GM12864 (cell line): ENCODE measurements at regions not wholly inside any gene's neighbourhood (a gene's known extent, or its start where the extent isn't known, plus 50 kb on each side); places are given as distances from the start of the nearest gene placed in this dataset.

Experiments
- DNase-seq: peaks from one replicate; pipeline ENCODE4 v3.0.0-alpha.2; 2011; ENCODE audit warnings: low read depth
- H3K4me3 ChIP-seq: 2 replicates; pipeline ENCODE4 v1.5.1; 2011; ENCODE audit warnings: mild to moderate bottlenecking, low read depth, low read length, control low read depth
- CTCF ChIP-seq: IDR thresholded peaks from 2 replicates; pipeline ENCODE4 v1.5.1; 2011; ENCODE audit warnings: low read depth, mild to moderate bottlenecking, moderate library complexity, low read length, control low read depth, inconsistent platforms; ENCODE audit errors: missing control alignments

DNA sequence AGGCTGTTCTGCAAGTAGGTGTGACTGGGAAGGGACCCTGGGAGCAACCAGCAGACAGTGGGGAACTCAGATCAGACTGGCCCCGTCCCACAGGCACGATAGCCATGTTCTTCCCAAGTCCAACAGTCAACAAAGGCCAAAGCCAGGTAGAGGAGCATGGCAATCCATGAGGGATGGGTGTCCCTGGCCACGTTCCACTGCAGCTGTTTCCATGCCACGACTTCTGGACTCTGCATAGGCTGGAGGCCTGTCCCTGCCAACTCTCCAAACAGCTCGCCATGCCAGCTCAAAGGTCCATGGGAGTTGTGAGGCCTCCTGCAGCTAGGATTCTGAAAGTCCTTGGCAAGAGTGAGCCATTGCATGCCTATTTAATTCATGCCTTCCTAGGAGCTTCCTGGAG, 459.8 kb downstream of the CDH8 start:
- no peak for TF ChIP-seq CTCF
- DNase-seq = no peak
- H3K4me3 ChIP-seq = no peak overlapping the region

DNA sequence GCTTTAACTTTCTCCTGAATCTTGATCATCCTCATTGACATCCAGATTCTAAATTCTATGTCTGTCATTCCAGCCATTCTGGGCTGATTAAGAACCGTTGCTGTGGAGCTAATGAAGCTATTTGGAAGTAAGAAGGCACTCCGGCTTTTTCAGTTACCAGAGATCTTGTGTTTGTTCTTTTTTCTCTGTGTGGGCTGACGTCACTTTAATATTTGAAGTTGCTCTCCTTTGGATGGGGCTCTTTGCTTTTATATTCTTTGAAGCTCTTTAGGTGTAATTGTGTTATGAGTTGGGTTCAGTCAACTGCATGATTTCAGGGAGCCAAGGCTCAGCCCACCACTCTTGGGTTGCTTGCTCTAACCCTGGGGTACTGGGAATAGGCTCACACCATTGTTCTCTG, 460.6 kb downstream of the CDH8 start:
- TF ChIP-seq CTCF = no peak
- H3K4me3 ChIP-seq = no peak overlapping the region
- no peak for DNase-seq

DNA sequence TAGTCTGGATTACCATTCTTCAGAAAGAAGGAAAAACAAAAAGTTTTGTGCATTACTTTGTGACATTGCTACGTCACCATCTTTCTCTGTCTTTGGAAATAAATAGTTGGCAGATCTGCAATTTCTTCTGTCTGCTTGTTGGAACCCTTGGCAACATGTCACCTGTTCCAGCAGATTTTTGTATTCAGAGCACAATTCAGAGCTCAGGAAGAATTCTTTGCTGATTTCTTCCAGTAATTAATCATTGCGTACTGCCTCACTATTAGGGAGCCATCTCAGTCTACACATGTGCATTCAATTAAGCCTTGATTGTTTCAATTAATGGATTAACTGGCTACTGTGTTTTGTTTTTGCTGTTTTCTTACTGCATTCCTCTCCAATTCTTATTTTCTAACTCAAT, 467.2 kb downstream of the CDH8 start:
- TF ChIP-seq CTCF = no peak
- DNase-seq = no peak
- no peak overlapping the region for H3K4me3 ChIP-seq

GRCh38 chr16:61564716-61565115, 471.5 kb downstream of the CDH8 start:
- no peak for DNase-seq
- TF ChIP-seq CTCF = no peak
- no peak overlapping the region for H3K4me3 ChIP-seq

DNA sequence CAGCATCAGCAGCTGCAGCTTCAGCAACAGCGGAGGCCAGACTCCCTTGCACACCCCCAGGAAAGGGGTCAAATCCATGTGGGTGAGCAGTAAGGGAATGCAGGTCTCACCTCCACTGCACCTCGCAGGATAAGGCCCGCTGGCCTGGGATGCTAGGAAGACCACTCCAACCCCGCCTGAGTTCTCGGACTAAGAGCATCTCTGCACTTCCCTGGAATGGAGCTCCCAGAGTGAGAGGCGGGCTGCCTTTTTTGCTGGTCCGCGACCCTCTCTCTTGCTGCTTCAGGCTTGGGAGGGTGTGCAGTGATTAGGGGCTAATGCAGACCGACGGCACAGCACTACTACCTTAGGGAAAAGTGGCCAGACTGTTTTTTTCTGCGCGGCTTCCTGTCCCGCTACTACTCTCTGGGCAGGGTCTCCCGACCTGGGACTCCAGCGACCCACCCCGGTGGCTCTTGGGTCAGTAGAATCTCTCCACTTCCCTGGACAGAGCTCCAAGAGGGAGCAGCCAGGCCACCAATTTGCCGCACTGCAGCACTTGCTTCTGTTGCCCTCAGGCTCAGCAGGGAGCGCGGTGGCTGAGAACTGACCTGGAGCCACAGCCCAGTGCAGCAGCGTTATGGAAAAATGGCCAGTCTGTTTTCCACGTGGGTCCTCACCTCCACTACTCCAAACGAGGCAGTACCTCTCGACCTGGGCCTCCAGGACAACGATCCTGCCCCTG, 480.4 kb downstream of the CDH8 start:
- no peak for TF ChIP-seq CTCF
- H3K4me3 ChIP-seq = no peak overlapping the region
- no peak for DNase-seq

GRCh38 chr16:61549327-61549726, 486.9 kb downstream of the CDH8 start:
- TF ChIP-seq CTCF = no peak

GRCh38 chr16:61547626-61548025, 488.6 kb downstream of the CDH8 start:
- TF ChIP-seq CTCF = no peak
- DNase-seq = no peak
- no peak overlapping the region for H3K4me3 ChIP-seq

More at GRCh38 chr16:61549327-61549726, 486.9 kb downstream of the CDH8 start:
- no peak overlapping the region for H3K4me3 ChIP-seq
- DNase-seq = no peak
